ENCODE measurements at regions not wholly inside any gene's neighbourhood (a gene's known extent, or its start where the extent isn't known, plus 50 kb on each side); places are given as distances from the start of the nearest gene placed in this dataset.
A peak's percentile ranks its signal among the peaks of the same experiment; 100 is the strongest.

GRCh38 chr12:75724928-75725312, 213.5 kb upstream of the KRR1 start:
- no peak for TF ChIP-seq TOX (CRISPR knock-in tag; IDR thresholded peaks at IDR 0.05; ENCODE audit: borderline replicate concordance)
- peak; percentile 63; the same call in 1 of the 2 replicates for TF ChIP-seq TCF4 (CRISPR knock-in tag; IDR thresholded peaks at IDR 0.05; ENCODE audit: borderline replicate concordance)
- TF ChIP-seq ZNF70 (CRISPR knock-in tag; IDR thresholded peaks at IDR 0.05) = no peak

All from SK-N-SH treated with all-trans-retinoic acid at 6 μM for 48 hours (cell line).